ENCODE measurements at regions not wholly inside any gene's neighbourhood (a gene's known extent, or its start where the extent isn't known, plus 50 kb on each side); places are given as distances from the start of the nearest gene placed in this dataset.

DNA sequence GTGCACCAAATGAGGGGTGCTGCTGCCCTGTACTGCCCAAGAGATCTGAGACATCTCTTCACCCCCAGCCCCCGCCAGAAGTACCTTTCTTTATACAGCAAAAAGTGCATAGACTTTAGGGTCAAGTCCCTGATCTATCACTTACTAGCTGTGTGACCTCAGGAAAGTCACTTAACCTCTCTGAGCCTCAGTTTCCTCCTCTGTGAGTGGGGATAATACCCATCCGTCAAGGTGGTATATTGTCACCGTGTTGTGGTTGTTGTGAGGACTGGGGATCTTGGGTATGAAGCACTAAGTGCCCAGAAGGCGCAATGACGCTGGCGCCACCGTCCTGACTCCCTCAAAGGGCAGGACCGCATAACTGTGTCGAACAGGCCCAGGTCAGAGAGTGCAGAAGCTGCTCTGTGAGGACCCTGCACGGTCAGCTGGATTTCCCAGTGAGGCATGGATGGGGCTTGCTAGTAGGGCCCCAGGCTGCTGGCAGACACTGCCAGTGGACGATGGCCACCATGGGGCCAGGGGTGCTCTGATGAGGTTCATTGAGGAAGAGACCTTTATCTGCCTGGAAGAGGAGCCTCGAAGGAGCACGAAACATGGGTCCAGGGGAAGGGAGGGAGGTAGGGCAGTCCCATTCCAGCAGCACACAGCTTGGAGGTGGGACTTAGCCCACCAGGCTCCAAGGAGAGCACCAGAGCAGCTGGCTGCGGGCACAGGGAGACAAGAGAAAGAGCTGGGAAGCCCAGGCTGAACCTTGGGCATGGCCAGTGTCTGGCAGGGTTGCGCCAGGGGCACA lies 61.8 kb upstream of the LAPTM4A start:
- Histone ChIP-seq H3K27me3 (ENCODE audit: insufficient read depth, low read length) (no peaks in the 10 kb centered on the region), H4K20me1 (ENCODE audit: insufficient read depth) (no peaks in the 10 kb centered on the region), H3K27ac (ENCODE audit: low read depth, low read length) (no peak overlapping the region; the same call in 1 of the 2 replicates), H3K4me1 (ENCODE audit: control insufficient read depth in 1 of 2, insufficient read depth in 2 of 2, low read length in 2 of 2) (no peaks in the 10 kb centered on the region; a peak in 1 of 4 replicates), H3K9me2 (ENCODE audit: insufficient read depth) (no peaks in the 10 kb centered on the region), H3K9me3 (ENCODE audit: control insufficient read depth in 1 of 2, insufficient read depth in 1 of 2, low read depth in 1 of 2, low read length in 2 of 2) (no peaks in the 10 kb centered on the region), H3K4me3 (replicated peaks in 1 of 2; ENCODE audit: low read depth in 1 of 2, low read length in 2 of 2) (no peak overlapping the region), H3K4me2 (ENCODE audit: low read length) (no peak overlapping the region), H3K36me3 (ENCODE audit: control insufficient read depth in 1 of 2, insufficient read depth in 2 of 2, low read length in 2 of 2) (no peaks in the 10 kb centered on the region), H3K79me2 (ENCODE audit: insufficient read depth, low read length) (no peaks in the 10 kb centered on the region), H3K9ac (ENCODE audit: low read length) (no peak overlapping the region), H2AFZ (ENCODE audit: low read depth, low read length, poor library complexity, severe bottlenecking) (no peak overlapping the region)
- DNase-seq (ENCODE audit: low read depth, low spot score) (no peak), ATAC-seq (0 out of 2 replicates have a peak, but pooled peaks have one; percentile 19)
- ChIA-PET RAD21 (ENCODE audit: low non-redundant PET in 1 of 2, low total read pairs in 2 of 2, uncharacterized antibody in 2 of 2, unreplicated experiment in 2 of 2) (no interaction called here), POLR2A (interaction anchor here (0.5 kb wide), 1 partner anchor 298 kb away, joined by 3 read pairs; no protein-coding TSS in a partner anchor), CTCF (no interaction called here)
- TF ChIP-seq, protein P1, sequence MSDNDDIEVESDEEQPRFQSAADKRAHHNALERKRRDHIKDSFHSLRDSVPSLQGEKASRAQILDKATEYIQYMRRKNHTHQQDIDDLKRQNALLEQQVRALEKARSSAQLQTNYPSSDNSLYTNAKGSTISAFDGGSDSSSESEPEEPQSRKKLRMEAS (IDR thresholded peaks at IDR 0.05) = no peak
- no peak for TF ChIP-seq RAD21 (IDR thresholded peaks at IDR 0.05; ENCODE audit: low read depth)
- TF ChIP-seq, protein P2, sequence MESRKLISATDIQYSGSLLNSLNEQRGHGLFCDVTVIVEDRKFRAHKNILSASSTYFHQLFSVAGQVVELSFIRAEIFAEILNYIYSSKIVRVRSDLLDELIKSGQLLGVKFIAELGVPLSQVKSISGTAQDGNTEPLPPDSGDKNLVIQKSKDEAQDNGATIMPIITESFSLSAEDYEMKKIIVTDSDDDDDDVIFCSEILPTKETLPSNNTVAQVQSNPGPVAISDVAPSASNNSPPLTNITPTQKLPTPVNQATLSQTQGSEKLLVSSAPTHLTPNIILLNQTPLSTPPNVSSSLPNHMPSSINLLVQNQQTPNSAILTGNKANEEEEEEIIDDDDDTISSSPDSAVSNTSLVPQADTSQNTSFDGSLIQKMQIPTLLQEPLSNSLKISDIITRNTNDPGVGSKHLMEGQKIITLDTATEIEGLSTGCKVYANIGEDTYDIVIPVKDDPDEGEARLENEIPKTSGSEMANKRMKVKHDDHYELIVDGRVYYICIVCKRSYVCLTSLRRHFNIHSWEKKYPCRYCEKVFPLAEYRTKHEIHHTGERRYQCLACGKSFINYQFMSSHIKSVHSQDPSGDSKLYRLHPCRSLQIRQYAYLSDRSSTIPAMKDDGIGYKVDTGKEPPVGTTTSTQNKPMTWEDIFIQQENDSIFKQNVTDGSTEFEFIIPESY (IDR thresholded peaks at IDR 0.05; ENCODE audit: extremely low read depth, insufficient replicate concordance, low read length) = no peak
- TF ChIP-seq POLR2AphosphoS5 (IDR thresholded peaks at IDR 0.05; ENCODE audit: low read depth, low read length) = no peak
- no peak for TF ChIP-seq CEBPB (IDR thresholded peaks at IDR 0.05; ENCODE audit: low read depth)
- no peak for TF ChIP-seq SP1 (IDR thresholded peaks at IDR 0.05; ENCODE audit: low read depth)
- TF ChIP-seq, protein P3, sequence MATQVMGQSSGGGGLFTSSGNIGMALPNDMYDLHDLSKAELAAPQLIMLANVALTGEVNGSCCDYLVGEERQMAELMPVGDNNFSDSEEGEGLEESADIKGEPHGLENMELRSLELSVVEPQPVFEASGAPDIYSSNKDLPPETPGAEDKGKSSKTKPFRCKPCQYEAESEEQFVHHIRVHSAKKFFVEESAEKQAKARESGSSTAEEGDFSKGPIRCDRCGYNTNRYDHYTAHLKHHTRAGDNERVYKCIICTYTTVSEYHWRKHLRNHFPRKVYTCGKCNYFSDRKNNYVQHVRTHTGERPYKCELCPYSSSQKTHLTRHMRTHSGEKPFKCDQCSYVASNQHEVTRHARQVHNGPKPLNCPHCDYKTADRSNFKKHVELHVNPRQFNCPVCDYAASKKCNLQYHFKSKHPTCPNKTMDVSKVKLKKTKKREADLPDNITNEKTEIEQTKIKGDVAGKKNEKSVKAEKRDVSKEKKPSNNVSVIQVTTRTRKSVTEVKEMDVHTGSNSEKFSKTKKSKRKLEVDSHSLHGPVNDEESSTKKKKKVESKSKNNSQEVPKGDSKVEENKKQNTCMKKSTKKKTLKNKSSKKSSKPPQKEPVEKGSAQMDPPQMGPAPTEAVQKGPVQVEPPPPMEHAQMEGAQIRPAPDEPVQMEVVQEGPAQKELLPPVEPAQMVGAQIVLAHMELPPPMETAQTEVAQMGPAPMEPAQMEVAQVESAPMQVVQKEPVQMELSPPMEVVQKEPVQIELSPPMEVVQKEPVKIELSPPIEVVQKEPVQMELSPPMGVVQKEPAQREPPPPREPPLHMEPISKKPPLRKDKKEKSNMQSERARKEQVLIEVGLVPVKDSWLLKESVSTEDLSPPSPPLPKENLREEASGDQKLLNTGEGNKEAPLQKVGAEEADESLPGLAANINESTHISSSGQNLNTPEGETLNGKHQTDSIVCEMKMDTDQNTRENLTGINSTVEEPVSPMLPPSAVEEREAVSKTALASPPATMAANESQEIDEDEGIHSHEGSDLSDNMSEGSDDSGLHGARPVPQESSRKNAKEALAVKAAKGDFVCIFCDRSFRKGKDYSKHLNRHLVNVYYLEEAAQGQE (IDR thresholded peaks at IDR 0.05; ENCODE audit: low read depth) = no peak
- no peak for TF ChIP-seq EZH2 (IDR thresholded peaks at IDR 0.05)
- no peak for TF ChIP-seq ZFX (IDR thresholded peaks at IDR 0.05)
- no peak for TF ChIP-seq JUND (IDR thresholded peaks at IDR 0.05)
- TF ChIP-seq FOSL1 (IDR thresholded peaks at IDR 0.05; ENCODE audit: low read depth) = no peak
- TF ChIP-seq, protein P4, sequence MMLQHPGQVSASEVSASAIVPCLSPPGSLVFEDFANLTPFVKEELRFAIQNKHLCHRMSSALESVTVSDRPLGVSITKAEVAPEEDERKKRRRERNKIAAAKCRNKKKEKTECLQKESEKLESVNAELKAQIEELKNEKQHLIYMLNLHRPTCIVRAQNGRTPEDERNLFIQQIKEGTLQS (IDR thresholded peaks at IDR 0.05) = no peak
- no peak for TF ChIP-seq TCF7L2 (IDR thresholded peaks at IDR 0.05; ENCODE audit: borderline replicate concordance, extremely low read depth, insufficient read depth, insufficient read length)
- no peak for TF ChIP-seq CBX3 (IDR thresholded peaks at IDR 0.05; ENCODE audit: low read depth)
- no peak for TF ChIP-seq YY1 (IDR thresholded peaks at IDR 0.05; ENCODE audit: extremely low read depth, insufficient replicate concordance, low read depth, low read length)
- TF ChIP-seq, protein P5, sequence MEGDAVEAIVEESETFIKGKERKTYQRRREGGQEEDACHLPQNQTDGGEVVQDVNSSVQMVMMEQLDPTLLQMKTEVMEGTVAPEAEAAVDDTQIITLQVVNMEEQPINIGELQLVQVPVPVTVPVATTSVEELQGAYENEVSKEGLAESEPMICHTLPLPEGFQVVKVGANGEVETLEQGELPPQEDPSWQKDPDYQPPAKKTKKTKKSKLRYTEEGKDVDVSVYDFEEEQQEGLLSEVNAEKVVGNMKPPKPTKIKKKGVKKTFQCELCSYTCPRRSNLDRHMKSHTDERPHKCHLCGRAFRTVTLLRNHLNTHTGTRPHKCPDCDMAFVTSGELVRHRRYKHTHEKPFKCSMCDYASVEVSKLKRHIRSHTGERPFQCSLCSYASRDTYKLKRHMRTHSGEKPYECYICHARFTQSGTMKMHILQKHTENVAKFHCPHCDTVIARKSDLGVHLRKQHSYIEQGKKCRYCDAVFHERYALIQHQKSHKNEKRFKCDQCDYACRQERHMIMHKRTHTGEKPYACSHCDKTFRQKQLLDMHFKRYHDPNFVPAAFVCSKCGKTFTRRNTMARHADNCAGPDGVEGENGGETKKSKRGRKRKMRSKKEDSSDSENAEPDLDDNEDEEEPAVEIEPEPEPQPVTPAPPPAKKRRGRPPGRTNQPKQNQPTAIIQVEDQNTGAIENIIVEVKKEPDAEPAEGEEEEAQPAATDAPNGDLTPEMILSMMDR (IDR thresholded peaks at IDR 0.05 in 2 of 3, conservative IDR thresholded peaks at IDR 0.05 in 1 of 3; ENCODE audit: borderline replicate concordance in 1 of 3, insufficient read depth in 1 of 3, low read depth in 2 of 3, low read length in 2 of 3) = no peak
- BruUV-seq (replicated peaks) = no TSS peak
- intact Hi-C loops (cut with micrococcal nuclease) = no loop called here
